Lung (tissue), 11 donors: ENCODE measurements at regions not wholly inside any gene's neighbourhood (a gene's known extent, or its start where the extent isn't known, plus 50 kb on each side); places are given as distances from the start of the nearest gene placed in this dataset.

Experiments used
- ATAC-seq: fragments of 200-7000 bp; cut with Tn5 transposase; one replicate; pipeline ENCODE4 v1.9.1; 2020; ENCODE audit warnings: moderate number of reproducible peaks; ENCODE audit not compliant: insufficient read depth, low FRiP score
- DNase-seq, 3 donors: peaks; one replicate each; pipeline ENCODE4 v3.0.0-alpha.2; 2013 to 2017
- H3K27ac ChIP-seq, 2 donors: one replicate each; pipeline ENCODE4 v1.5.1; 2013; ENCODE audit warnings: mild to moderate bottlenecking in 2 of 2, moderate library complexity in 2 of 2, control low read depth in 1 of 2, inconsistent platforms in 1 of 2, low read depth in 1 of 2, low read length in 1 of 2
- H3K27me3 ChIP-seq, 3 donors: one replicate each; pipeline ENCODE4 v1.5.1; 2013; ENCODE audit warnings: low read length in 2 of 3; ENCODE audit not compliant: control insufficient read depth in 3 of 3, insufficient read depth in 3 of 3
- H3K36me3 ChIP-seq, 4 donors: one replicate each; pipeline ENCODE4 v1.5.1; 2013; ENCODE audit warnings: low read length in 4 of 4, mild to moderate bottlenecking in 1 of 4, moderate library complexity in 1 of 4; ENCODE audit not compliant: control insufficient read depth in 4 of 4, insufficient read depth in 4 of 4
- H3K4me1 ChIP-seq, 5 donors: one replicate each; pipeline ENCODE4 v1.5.1; 2013; ENCODE audit warnings: low read length in 5 of 5, mild to moderate bottlenecking in 2 of 5, moderate library complexity in 1 of 5; ENCODE audit not compliant: control insufficient read depth in 5 of 5, insufficient read depth in 5 of 5
- H3K4me3 ChIP-seq: one replicate; pipeline ENCODE4 v1.5.1; 2013; ENCODE audit warnings: mild to moderate bottlenecking, control low read depth, moderate library complexity
- H3K9ac ChIP-seq, 2 donors: one replicate each; pipeline ENCODE4 v1.5.1; 2013; ENCODE audit warnings: low read length in 2 of 2, control low read depth in 1 of 2; ENCODE audit not compliant: insufficient read depth in 1 of 2
- H3K9me3 ChIP-seq, 4 donors: one replicate each; pipeline ENCODE4 v1.5.1; 2013; ENCODE audit warnings: low read length in 3 of 4, mild to moderate bottlenecking in 1 of 4, moderate library complexity in 1 of 4; ENCODE audit not compliant: control insufficient read depth in 4 of 4, insufficient read depth in 3 of 4
- WGBS, 2 donors: extraction: QIAGEN DNeasy Blood & Tissue Kit; methylation state at CpG; one replicate each; pipeline ENCODE4 v1.1.7; 2013; 5-methylcytosine and 5-hydroxymethylcytosine counted together
- TF ChIP-seq, protein P1 (sequence below): IDR thresholded peaks from 2 replicates; pipeline ENCODE4 v1.5.1; 2012; ENCODE audit warnings: mild to moderate bottlenecking; ENCODE audit errors: control extremely low read depth, extremely low read depth
- donor health status: control.
- donor health status: control.
- donor health status: Bipolar disorder and iron deficiency.
- donor health status: healthy.
- donor health status: DM: yes; HTN: yes; CAD: no.

GRCh38 chr13:79782541-79783205 is 301.7 kb downstream of the NDFIP2 start:
- Histone ChIP-seq H3K4me1 (peaks cover 0 to 30% (median 10%) of the 10 kb centered on the region in 5 donors), H3K9me3 (no peaks in the 10 kb centered on the region), H3K27me3 (no peaks in the 10 kb centered on the region), H3K4me3 (no peak overlapping the region), H3K36me3 (no peaks in the 10 kb centered on the region), H3K27ac (peak overlapping the region in 1 of 2 donors; percentile 49), H3K9ac (no peak overlapping the region)
- WGBS, 2 donors, result 43 to 57% methylated on average over 14 of the region's 14 CpGs
- ATAC-seq, result peak; percentile 67
- TF ChIP-seq, protein P1, sequence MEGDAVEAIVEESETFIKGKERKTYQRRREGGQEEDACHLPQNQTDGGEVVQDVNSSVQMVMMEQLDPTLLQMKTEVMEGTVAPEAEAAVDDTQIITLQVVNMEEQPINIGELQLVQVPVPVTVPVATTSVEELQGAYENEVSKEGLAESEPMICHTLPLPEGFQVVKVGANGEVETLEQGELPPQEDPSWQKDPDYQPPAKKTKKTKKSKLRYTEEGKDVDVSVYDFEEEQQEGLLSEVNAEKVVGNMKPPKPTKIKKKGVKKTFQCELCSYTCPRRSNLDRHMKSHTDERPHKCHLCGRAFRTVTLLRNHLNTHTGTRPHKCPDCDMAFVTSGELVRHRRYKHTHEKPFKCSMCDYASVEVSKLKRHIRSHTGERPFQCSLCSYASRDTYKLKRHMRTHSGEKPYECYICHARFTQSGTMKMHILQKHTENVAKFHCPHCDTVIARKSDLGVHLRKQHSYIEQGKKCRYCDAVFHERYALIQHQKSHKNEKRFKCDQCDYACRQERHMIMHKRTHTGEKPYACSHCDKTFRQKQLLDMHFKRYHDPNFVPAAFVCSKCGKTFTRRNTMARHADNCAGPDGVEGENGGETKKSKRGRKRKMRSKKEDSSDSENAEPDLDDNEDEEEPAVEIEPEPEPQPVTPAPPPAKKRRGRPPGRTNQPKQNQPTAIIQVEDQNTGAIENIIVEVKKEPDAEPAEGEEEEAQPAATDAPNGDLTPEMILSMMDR, result no peak
- peak; percentile 93 to 96 (median 94) for DNase-seq

DNA sequence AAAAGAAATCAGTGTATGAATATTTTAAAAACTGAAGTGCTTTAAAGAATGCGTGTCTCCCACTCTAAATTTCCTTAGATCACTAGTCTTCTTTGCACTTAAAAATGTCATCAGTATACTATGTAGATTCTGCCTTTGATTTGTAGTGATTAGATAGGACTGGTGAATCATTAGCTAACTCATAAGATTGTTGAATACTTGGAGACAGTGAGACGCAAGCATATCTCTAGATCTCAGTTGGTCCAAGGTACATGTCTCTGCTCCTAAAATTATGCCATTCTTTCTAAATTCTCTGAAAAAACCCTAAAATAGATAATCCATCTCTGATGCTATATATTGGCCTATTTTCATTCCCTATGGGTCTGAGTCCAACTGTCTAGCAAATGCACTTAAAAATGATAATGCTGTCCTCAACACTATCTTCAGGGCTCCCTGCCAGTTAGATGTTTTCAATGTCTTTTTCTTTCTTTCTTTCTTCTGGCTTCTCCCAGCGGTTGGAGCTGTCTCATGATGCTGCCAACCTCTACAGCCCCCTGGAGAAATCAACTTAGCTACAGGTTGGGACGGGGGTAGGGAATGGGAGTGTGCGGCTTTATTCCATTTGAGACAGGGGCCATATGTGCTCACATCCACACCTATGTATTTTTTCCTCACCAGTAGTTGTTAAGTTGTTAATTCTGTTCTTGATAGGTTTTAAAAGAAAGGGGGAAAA is 301.0 kb downstream of the NDFIP2 start:
- ATAC-seq (no peak), DNase-seq (no peak)
- TF ChIP-seq, protein P1, result no peak
- Histone ChIP-seq H3K9me3 (no peaks in the 10 kb centered on the region), H3K27ac (no peak overlapping the region), H3K4me1 (peaks cover 0 to 30% (median 10%) of the 10 kb centered on the region in 5 donors), H3K36me3 (no peaks in the 10 kb centered on the region), H3K27me3 (no peaks in the 10 kb centered on the region), H3K4me3 (no peak overlapping the region), H3K9ac (no peak overlapping the region)
- WGBS, 2 donors, result 89 to 91% methylated on average over 5 of the region's 5 CpGs

GRCh38 chr13:79780240-79780639 is 299.3 kb downstream of the NDFIP2 start:
- WGBS, 2 donors, result 66 to 76% methylated on average over 3 of the region's 3 CpGs

More at GRCh38 chr13:79780240-79780639, 299.3 kb downstream of the NDFIP2 start:
- TF ChIP-seq, protein P1, result no peak
- H3K36me3 ChIP-seq, result no peaks in the 10 kb centered on the region
- no peaks in the 10 kb centered on the region for H3K9me3 ChIP-seq
- peaks cover 0 to 33% (median 14%) of the 10 kb centered on the region in 5 donors for H3K4me1 ChIP-seq
- ATAC-seq, result no peak
- H3K27ac ChIP-seq, result peak overlapping the region in 1 of 2 donors; percentile 65
- H3K4me3 ChIP-seq, result no peak overlapping the region
- DNase-seq, result no peak
- no peaks in the 10 kb centered on the region for H3K27me3 ChIP-seq
- H3K9ac ChIP-seq, result no peak overlapping the region
